C4-2B (cell line): ENCODE measurements at regions not wholly inside any gene's neighbourhood (a gene's known extent, or its start where the extent isn't known, plus 50 kb on each side); places are given as distances from the start of the nearest gene placed in this dataset.

ENCODE experiments used
- CTCF ChIP-seq: fragments of 450-650 bp; conservative IDR thresholded peaks from 2 replicates; pipeline ENCODE4 v1.5.1; 2017; ENCODE audit warnings: mild to moderate bottlenecking
- ZFX ChIP-seq: fragments of 450-650 bp; IDR thresholded peaks from 2 replicates; pipeline ENCODE4 v1.6.1; 2017

- TF ChIP-seq CTCF (no peak), ZFX (no peak)
Measured at GRCh38 chr1:233782937-233783586, 121.4 kb upstream of the SLC35F3 start.
